Mesothelial cell of epicardium (in vitro differentiated cells): ENCODE measurements at regions not wholly inside any gene's neighbourhood (a gene's known extent, or its start where the extent isn't known, plus 50 kb on each side); places are given as distances from the start of the nearest gene placed in this dataset.

Experiments
- DNase-seq, 2 experiments: peaks; one replicate each; pipeline ENCODE4 v3.0.0; 2021; ENCODE audit warnings: low spot score in 2 of 2; ENCODE audit not compliant: unreplicated experiment in 2 of 2
- H3K27ac Mint-ChIP-seq: 2 replicates; pipeline ENCODE4 v1.8.0; 2021; ENCODE audit warnings: mixed read lengths
- H3K27me3 Mint-ChIP-seq: 2 replicates; pipeline ENCODE4 v1.8.0; 2021; ENCODE audit warnings: low read depth, mixed read lengths
- H3K36me3 Mint-ChIP-seq: 2 replicates; pipeline ENCODE4 v1.8.0; 2021; ENCODE audit warnings: mixed read lengths
- H3K4me1 Mint-ChIP-seq: 2 replicates; pipeline ENCODE4 v1.8.0; 2021; ENCODE audit warnings: mixed read lengths
- H3K4me3 Mint-ChIP-seq: 2 replicates; pipeline ENCODE4 v1.8.0; 2021; ENCODE audit warnings: mild to moderate bottlenecking, moderate library complexity, mixed read lengths
- H3K9me3 Mint-ChIP-seq: 2 replicates; pipeline ENCODE4 v1.8.0; 2021; ENCODE audit warnings: mixed read lengths
- CTCF ChIP-seq: fragments of 200-600 bp; sonication (generic); IDR thresholded peaks from one replicate; pipeline ENCODE4 v1.5.0; 2021; ENCODE audit warnings: antibody characterized with exemption; ENCODE audit not compliant: unreplicated experiment

- Mint-ChIP-seq H3K9me3 (peaks cover 26% of the 10 kb centered on the region), H3K4me3 (no peak overlapping the region), H3K4me1 (peaks cover 8% of the 10 kb centered on the region), H3K27ac (no peak overlapping the region), H3K36me3 (no peaks in the 10 kb centered on the region), H3K27me3 (peaks cover 12% of the 10 kb centered on the region)
- no peak for DNase-seq
- no peak for TF ChIP-seq CTCF
Measured at GRCh38 chr9:126144196-126144595, 182.4 kb upstream of the MVB12B start.

GRCh38 chr9:126144603-126145456 lies 181.8 kb upstream of the MVB12B start:
- Mint-ChIP-seq H3K36me3 (no peaks in the 10 kb centered on the region), H3K4me1 (peaks cover 8% of the 10 kb centered on the region), H3K27me3 (peaks cover 12% of the 10 kb centered on the region), H3K4me3 (no peak overlapping the region), H3K9me3 (peaks cover 19% of the 10 kb centered on the region), H3K27ac (no peak overlapping the region)
- DNase-seq: no peak
- no peak for TF ChIP-seq CTCF

- H3K27me3 Mint-ChIP-seq: peaks cover 12% of the 10 kb centered on the region
- H3K27ac Mint-ChIP-seq: no peak overlapping the region
- no peak overlapping the region for H3K4me3 Mint-ChIP-seq
- peaks cover 10% of the 10 kb centered on the region for H3K4me1 Mint-ChIP-seq
- no peaks in the 10 kb centered on the region for H3K36me3 Mint-ChIP-seq
- TF ChIP-seq CTCF: no peak
- H3K9me3 Mint-ChIP-seq: peaks cover 16% of the 10 kb centered on the region
- peak in 1 of 2 experiments; percentile 11 for DNase-seq
Measured at GRCh38 chr9:126145887-126146253, 180.8 kb upstream of the MVB12B start.

- Mint-ChIP-seq H3K4me3 (no peak overlapping the region), H3K9me3 (peaks cover 11% of the 10 kb centered on the region), H3K36me3 (no peaks in the 10 kb centered on the region), H3K27me3 (peaks cover 12% of the 10 kb centered on the region), H3K27ac (no peak overlapping the region), H3K4me1 (peaks cover 16% of the 10 kb centered on the region)
- peak in 1 of 2 experiments; percentile 42 for DNase-seq
- TF ChIP-seq CTCF: peak; percentile 31
Measured at GRCh38 chr9:126146254-126147145, 180.1 kb upstream of the MVB12B start.

- no peaks in the 10 kb centered on the region for H3K36me3 Mint-ChIP-seq
- DNase-seq: peak in 1 of 2 experiments; percentile 14
- no peak for TF ChIP-seq CTCF
- H3K4me1 Mint-ChIP-seq: peaks cover 24% of the 10 kb centered on the region
- no peak overlapping the region for H3K27ac Mint-ChIP-seq
- H3K4me3 Mint-ChIP-seq: no peak overlapping the region
- H3K9me3 Mint-ChIP-seq: peaks cover 5% of the 10 kb centered on the region
- H3K27me3 Mint-ChIP-seq: peaks cover 12% of the 10 kb centered on the region
Measured at GRCh38 chr9:126147186-126147935, 179.3 kb upstream of the MVB12B start.
